ENCODE measurements at regions not wholly inside any gene's neighbourhood (a gene's known extent, or its start where the extent isn't known, plus 50 kb on each side); places are given as distances from the start of the nearest gene placed in this dataset.
"Not testable (repeated sequence)": the region's sequence is repeated elsewhere in the genome, so short reads cannot be mapped to it uniquely, and the experiment has no call there.

DNA sequence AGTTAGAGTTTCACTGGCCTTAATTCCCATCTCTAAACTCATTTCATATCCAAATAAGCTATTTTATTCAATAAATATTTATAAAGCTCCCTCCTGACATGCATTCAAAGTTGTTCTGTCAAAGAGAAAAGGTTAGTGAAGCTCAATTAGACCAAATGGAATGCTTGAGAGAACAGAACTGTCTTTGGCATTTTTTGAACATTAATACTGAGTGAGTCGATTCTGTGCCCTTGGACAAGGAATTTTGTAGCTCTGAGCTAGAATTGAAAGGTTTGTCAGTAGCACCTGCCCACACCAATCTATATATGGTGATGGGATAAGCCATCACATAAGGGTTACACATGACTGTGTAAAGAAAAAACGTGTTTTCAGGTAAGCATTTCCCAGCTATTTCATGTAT lies 631.2 kb upstream of the CCNG1 start:
- H3K9me3 ChIP-seq, result no peaks in the 10 kb centered on the region
- H3K4me3 ChIP-seq, result no peak overlapping the region
- TF ChIP-seq Cebpa-rat (IDR thresholded peaks at IDR 0.05), result no peak
- no peaks in the 10 kb centered on the region for H3K27me3 ChIP-seq
- no peaks in the 10 kb centered on the region for H3K36me3 ChIP-seq
- H4K20me1 ChIP-seq, result no peaks in the 10 kb centered on the region
- H3K9ac ChIP-seq, result no peak overlapping the region
- H3K4me2 ChIP-seq, result no peak overlapping the region
- no peak overlapping the region for H3K27ac ChIP-seq
- H3K4me1 ChIP-seq, result no peaks in the 10 kb centered on the region

DNA sequence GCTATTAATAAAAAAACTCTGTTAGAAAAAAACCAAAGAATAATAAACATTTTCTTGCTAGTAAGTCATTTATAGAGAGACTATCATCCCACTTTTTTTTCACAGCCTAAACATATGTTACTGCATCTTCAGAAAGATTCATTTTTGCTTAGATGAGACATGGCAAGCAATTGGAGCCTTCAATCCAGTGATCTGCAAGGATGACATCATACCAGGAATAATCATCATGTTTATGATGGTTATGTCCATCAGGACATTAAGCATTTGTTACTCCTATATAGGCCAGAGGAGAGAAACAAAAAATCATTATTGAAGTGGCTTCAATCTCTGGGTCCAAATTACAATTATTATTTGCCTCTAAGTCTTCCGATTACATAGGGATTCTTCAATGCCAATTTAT lies 626.3 kb upstream of the CCNG1 start:
- Histone ChIP-seq H4K20me1 (no peaks in the 10 kb centered on the region), H3K4me1 (no peaks in the 10 kb centered on the region), H3K36me3 (no peaks in the 10 kb centered on the region), H3K27me3 (no peaks in the 10 kb centered on the region), H3K27ac (no peak overlapping the region), H3K9me3 (no peaks in the 10 kb centered on the region), H3K4me3 (no peak overlapping the region), H3K9ac (no peak overlapping the region), H3K4me2 (no peak overlapping the region)
- TF ChIP-seq Cebpa-rat (IDR thresholded peaks at IDR 0.05), result no peak

GRCh38 chr5:162816816-162817215 lies 620.6 kb upstream of the CCNG1 start:
- no peaks in the 10 kb centered on the region for H3K4me1 ChIP-seq
- H3K27me3 ChIP-seq, result no peaks in the 10 kb centered on the region
- no peaks in the 10 kb centered on the region for H3K9me3 ChIP-seq
- no peaks in the 10 kb centered on the region for H3K36me3 ChIP-seq
- no peak overlapping the region for H3K4me2 ChIP-seq
- no peak overlapping the region for H3K4me3 ChIP-seq
- no peak overlapping the region for H3K27ac ChIP-seq
- H4K20me1 ChIP-seq, result no peaks in the 10 kb centered on the region
- H3K9ac ChIP-seq, result no peak overlapping the region
- TF ChIP-seq Cebpa-rat (IDR thresholded peaks at IDR 0.05), result no peak

DNA sequence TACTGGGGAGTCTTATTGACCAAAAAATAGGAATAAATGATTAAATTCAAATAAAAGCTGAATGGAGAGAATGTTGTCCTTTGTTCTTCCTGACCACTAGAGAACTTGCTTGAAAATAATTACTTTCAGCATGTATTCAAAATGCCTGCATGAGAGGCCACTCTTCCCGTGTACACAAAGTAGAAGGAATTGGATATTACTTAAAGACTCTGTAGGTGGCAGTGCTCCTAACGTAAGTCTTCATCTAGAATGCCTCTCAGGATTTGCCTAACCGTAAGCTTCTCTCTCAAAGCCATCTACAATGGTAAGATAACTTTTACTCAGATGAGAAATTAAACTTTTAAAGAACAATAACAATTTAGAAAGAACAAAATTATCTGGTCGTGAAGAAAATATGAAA lies 620.0 kb upstream of the CCNG1 start:
- no peak overlapping the region for H3K4me2 ChIP-seq
- H3K4me1 ChIP-seq, result no peaks in the 10 kb centered on the region
- no peak for TF ChIP-seq Cebpa-rat (IDR thresholded peaks at IDR 0.05)

DNA sequence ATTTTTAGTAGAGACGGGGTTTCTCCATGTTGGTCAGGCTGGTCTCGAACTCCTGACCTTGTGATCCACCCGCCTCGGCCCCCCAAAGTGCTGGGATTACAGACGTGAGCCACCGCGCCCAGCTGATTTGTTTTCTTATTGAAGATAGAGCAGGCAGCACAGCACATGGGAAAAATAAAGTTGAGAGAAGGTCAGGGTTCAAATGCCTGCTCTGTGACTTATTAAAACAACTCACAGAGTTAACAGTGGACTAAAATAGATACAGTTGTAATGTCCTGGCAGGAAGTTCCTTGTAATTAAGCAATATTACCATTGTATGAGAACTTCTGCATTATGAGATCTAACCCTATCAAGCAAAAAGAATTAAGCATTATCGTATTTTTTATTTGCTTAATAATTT lies 615.7 kb upstream of the CCNG1 start:
- H3K27ac ChIP-seq, H3K36me3 ChIP-seq: not testable (repeated sequence)

More for the DNA sequence above, 620.0 kb upstream of the CCNG1 start:
- no peaks in the 10 kb centered on the region for H3K9me3 ChIP-seq
- H3K9ac ChIP-seq, result no peak overlapping the region
- H4K20me1 ChIP-seq, result no peaks in the 10 kb centered on the region
- H3K27ac ChIP-seq, result no peak overlapping the region
- H3K4me3 ChIP-seq, result no peak overlapping the region
- no peaks in the 10 kb centered on the region for H3K27me3 ChIP-seq
- H3K36me3 ChIP-seq, result no peaks in the 10 kb centered on the region

GRCh38 chr5:162824360-162824759 lies 613.0 kb upstream of the CCNG1 start:
- no peak overlapping the region for H3K4me3 ChIP-seq
- no peak overlapping the region for H3K4me2 ChIP-seq
- no peaks in the 10 kb centered on the region for H3K36me3 ChIP-seq
- H3K27ac ChIP-seq, result no peak overlapping the region
- H4K20me1 ChIP-seq, result no peaks in the 10 kb centered on the region
- H3K9me3 ChIP-seq, result no peaks in the 10 kb centered on the region
- TF ChIP-seq Cebpa-rat (IDR thresholded peaks at IDR 0.05), result no peak
- no peak overlapping the region for H3K9ac ChIP-seq
- no peaks in the 10 kb centered on the region for H3K27me3 ChIP-seq
- H3K4me1 ChIP-seq, result no peaks in the 10 kb centered on the region

More for the DNA sequence above, 615.7 kb upstream of the CCNG1 start:
- H3K9ac ChIP-seq, H3K27me3 ChIP-seq, H3K9me3 ChIP-seq, H3K4me2 ChIP-seq, H3K4me3 ChIP-seq, H4K20me1 ChIP-seq, H3K4me1 ChIP-seq: not testable (repeated sequence)

- Histone ChIP-seq H4K20me1 (no peaks in the 10 kb centered on the region), H3K4me2 (no peak overlapping the region), H3K4me1 (no peaks in the 10 kb centered on the region), H3K4me3 (no peak overlapping the region), H3K27ac (no peak overlapping the region), H3K9ac (no peak overlapping the region), H3K27me3 (no peaks in the 10 kb centered on the region), H3K9me3 (no peaks in the 10 kb centered on the region), H3K36me3 (no peaks in the 10 kb centered on the region)
- TF ChIP-seq Cebpa-rat (IDR thresholded peaks at IDR 0.05), result no peak
These were observed 600.2 kb upstream of the CCNG1 start for GRCh38 chr5:162837155-162837554.

- H3K36me3 ChIP-seq, result no peaks in the 10 kb centered on the region
- no peaks in the 10 kb centered on the region for H3K9me3 ChIP-seq
These were observed 594.7 kb upstream of the CCNG1 start for GRCh38 chr5:162842727-162843126.

GRCh38 chr5:162852134-162852533 lies 585.3 kb upstream of the CCNG1 start:
- no peak overlapping the region for H3K27ac ChIP-seq
- no peaks in the 10 kb centered on the region for H3K27me3 ChIP-seq
- no peak for TF ChIP-seq Cebpa-rat (IDR thresholded peaks at IDR 0.05)
- H3K9me3 ChIP-seq, result no peaks in the 10 kb centered on the region
- no peak overlapping the region for H3K4me2 ChIP-seq
- no peaks in the 10 kb centered on the region for H4K20me1 ChIP-seq
- H3K36me3 ChIP-seq, result no peaks in the 10 kb centered on the region
- no peak overlapping the region for H3K4me3 ChIP-seq
- H3K9ac ChIP-seq, result no peak overlapping the region
- H3K4me1 ChIP-seq, result no peaks in the 10 kb centered on the region

More at GRCh38 chr5:162842727-162843126, 594.7 kb upstream of the CCNG1 start:
- Histone ChIP-seq H3K4me2 (no peak overlapping the region), H3K9ac (no peak overlapping the region), H3K27ac (no peak overlapping the region), H3K4me1 (no peaks in the 10 kb centered on the region), H3K27me3 (no peaks in the 10 kb centered on the region), H3K4me3 (no peak overlapping the region), H4K20me1 (no peaks in the 10 kb centered on the region)
- no peak for TF ChIP-seq Cebpa-rat (IDR thresholded peaks at IDR 0.05)

DNA sequence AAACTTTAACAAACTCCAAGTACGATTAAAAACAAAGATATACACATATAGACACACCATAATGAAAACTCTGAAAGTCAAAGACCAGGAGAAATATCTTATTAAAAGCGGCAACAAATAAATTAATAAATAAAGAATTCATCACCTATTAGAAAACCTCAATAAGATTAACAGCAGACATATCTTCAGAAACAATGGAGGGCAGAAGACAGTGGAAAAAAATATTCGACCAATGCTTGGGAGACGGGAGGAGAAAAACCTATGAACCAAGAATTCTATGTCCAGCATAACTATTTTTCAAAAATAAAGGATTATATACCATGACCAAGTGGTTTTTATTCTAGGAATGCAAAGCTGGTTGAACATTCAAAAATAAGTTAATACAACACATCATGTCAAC lies 578.6 kb upstream of the CCNG1 start:
- no peak for TF ChIP-seq Cebpa-rat (IDR thresholded peaks at IDR 0.05)
- H3K4me3 ChIP-seq, result no peak overlapping the region

DNA sequence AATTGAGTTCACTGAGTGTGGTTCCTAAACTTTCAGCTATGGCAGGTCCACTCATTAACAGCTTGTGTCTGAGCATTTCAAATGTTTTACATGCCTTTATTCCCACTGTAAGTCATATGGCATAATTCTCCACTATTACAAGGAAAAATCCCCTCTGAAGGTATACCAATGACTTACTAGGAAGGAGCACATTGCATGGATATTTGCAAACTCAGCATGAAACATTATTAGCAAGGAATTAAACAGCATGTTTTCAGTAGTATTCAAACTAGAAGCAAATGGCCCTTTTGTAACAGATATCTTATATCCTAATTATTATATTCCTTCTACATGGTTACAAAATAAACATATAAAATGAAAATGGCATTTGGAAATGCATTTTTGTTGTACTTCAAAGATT lies 566.4 kb upstream of the CCNG1 start:
- Histone ChIP-seq H3K4me2 (no peak overlapping the region), H3K27me3 (no peaks in the 10 kb centered on the region), H3K9ac (no peak overlapping the region), H3K4me1 (no peaks in the 10 kb centered on the region), H3K4me3 (no peak overlapping the region), H3K36me3 (no peaks in the 10 kb centered on the region), H4K20me1 (no peaks in the 10 kb centered on the region), H3K27ac (no peak overlapping the region), H3K9me3 (peaks cover 8% of the 10 kb centered on the region; the same call in 1 of the 2 replicates)
- TF ChIP-seq Cebpa-rat (IDR thresholded peaks at IDR 0.05), result no peak

More for the DNA sequence above, 578.6 kb upstream of the CCNG1 start:
- H3K27me3 ChIP-seq, result no peaks in the 10 kb centered on the region
- H3K27ac ChIP-seq, result no peak overlapping the region
- no peaks in the 10 kb centered on the region for H4K20me1 ChIP-seq
- H3K9me3 ChIP-seq, result peaks cover 7% of the 10 kb centered on the region; the same call in 1 of the 2 replicates
- H3K4me1 ChIP-seq, result no peaks in the 10 kb centered on the region
- no peak overlapping the region for H3K9ac ChIP-seq
- no peaks in the 10 kb centered on the region for H3K36me3 ChIP-seq
- H3K4me2 ChIP-seq, result no peak overlapping the region
